ENCODE measurements at regions not wholly inside any gene's neighbourhood (a gene's known extent, or its start where the extent isn't known, plus 50 kb on each side); places are given as distances from the start of the nearest gene placed in this dataset.

GRCh38 chr5:44614845-44615244, 193.9 kb upstream of the MRPS30 start:
- TF ChIP-seq, protein P1, sequence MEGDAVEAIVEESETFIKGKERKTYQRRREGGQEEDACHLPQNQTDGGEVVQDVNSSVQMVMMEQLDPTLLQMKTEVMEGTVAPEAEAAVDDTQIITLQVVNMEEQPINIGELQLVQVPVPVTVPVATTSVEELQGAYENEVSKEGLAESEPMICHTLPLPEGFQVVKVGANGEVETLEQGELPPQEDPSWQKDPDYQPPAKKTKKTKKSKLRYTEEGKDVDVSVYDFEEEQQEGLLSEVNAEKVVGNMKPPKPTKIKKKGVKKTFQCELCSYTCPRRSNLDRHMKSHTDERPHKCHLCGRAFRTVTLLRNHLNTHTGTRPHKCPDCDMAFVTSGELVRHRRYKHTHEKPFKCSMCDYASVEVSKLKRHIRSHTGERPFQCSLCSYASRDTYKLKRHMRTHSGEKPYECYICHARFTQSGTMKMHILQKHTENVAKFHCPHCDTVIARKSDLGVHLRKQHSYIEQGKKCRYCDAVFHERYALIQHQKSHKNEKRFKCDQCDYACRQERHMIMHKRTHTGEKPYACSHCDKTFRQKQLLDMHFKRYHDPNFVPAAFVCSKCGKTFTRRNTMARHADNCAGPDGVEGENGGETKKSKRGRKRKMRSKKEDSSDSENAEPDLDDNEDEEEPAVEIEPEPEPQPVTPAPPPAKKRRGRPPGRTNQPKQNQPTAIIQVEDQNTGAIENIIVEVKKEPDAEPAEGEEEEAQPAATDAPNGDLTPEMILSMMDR (IDR thresholded peaks at IDR 0.05; ENCODE audit: insufficient read depth, low read depth, low read length), result no peak
- no peak for TF ChIP-seq EZH2 (IDR thresholded peaks at IDR 0.05; ENCODE audit: insufficient read depth, low read length)

Measured in astrocyte (in vitro differentiated cells and primary cell).